Limb (tissue), 2 donors: ENCODE measurements at regions not wholly inside any gene's neighbourhood (a gene's known extent, or its start where the extent isn't known, plus 50 kb on each side); places are given as distances from the start of the nearest gene placed in this dataset.
"Not testable (repeated sequence)": the region's sequence is repeated elsewhere in the genome, so short reads cannot be mapped to it uniquely, and the experiment has no call there.

ENCODE experiments used
- DNase-seq, 2 donors: peaks; one replicate each; pipeline ENCODE4 v3.0.0-alpha.2; 2016; ENCODE audit errors: extremely low spot score in 2 of 2

- DNase-seq: no peak
These were observed 420.9 kb upstream of the CAMK1G start for GRCh38 chr1:209162651-209163050.

- DNase-seq: no peak
These were observed 415.3 kb upstream of the CAMK1G start for GRCh38 chr1:209168204-209168603.

GRCh38 chr1:209171151-209171550, 412.4 kb upstream of the CAMK1G start:
- no peak for DNase-seq

- DNase-seq: no peak
These were observed 411.2 kb upstream of the CAMK1G start for GRCh38 chr1:209172286-209172685.

- DNase-seq: not testable (repeated sequence)
These were observed 410.5 kb upstream of the CAMK1G start for GRCh38 chr1:209172792-209173542.

GRCh38 chr1:209173796-209174195, 409.7 kb upstream of the CAMK1G start:
- not testable (repeated sequence) for DNase-seq

GRCh38 chr1:209176866-209177430, 406.6 kb upstream of the CAMK1G start:
- DNase-seq: no peak

GRCh38 chr1:209183195-209183594, 400.3 kb upstream of the CAMK1G start:
- no peak for DNase-seq

- no peak for DNase-seq
These were observed 395.9 kb upstream of the CAMK1G start for GRCh38 chr1:209187589-209187988.

GRCh38 chr1:209190591-209191261, 392.8 kb upstream of the CAMK1G start:
- DNase-seq: peak; percentile 48 to 72

- no peak for DNase-seq
These were observed 392.3 kb upstream of the CAMK1G start for GRCh38 chr1:209191262-209191634.

- DNase-seq: no peak
These were observed 387.4 kb upstream of the CAMK1G start for GRCh38 chr1:209196140-209196539.

- no peak for DNase-seq
These were observed 384.4 kb upstream of the CAMK1G start for GRCh38 chr1:209198961-209199750.

- DNase-seq: no peak
These were observed 383.7 kb upstream of the CAMK1G start for GRCh38 chr1:209199822-209200221.

GRCh38 chr1:209202321-209202720, 381.2 kb upstream of the CAMK1G start:
- not testable (repeated sequence) for DNase-seq

- DNase-seq: peak; percentile 52 to 67
These were observed 380.5 kb upstream of the CAMK1G start for GRCh38 chr1:209202830-209203532.

GRCh38 chr1:209203533-209203895, 380.0 kb upstream of the CAMK1G start:
- no peak for DNase-seq

GRCh38 chr1:209205039-209205438, 378.5 kb upstream of the CAMK1G start:
- no peak for DNase-seq

- no peak for DNase-seq
These were observed 376.3 kb upstream of the CAMK1G start for GRCh38 chr1:209207126-209207700.

- DNase-seq: peak; percentile 81 to 87
These were observed 375.7 kb upstream of the CAMK1G start for GRCh38 chr1:209207701-209208286.

GRCh38 chr1:209208648-209209047, 374.9 kb upstream of the CAMK1G start:
- no peak for DNase-seq
